ENCODE measurements at regions not wholly inside any gene's neighbourhood (a gene's known extent, or its start where the extent isn't known, plus 50 kb on each side); places are given as distances from the start of the nearest gene placed in this dataset.
"Not testable (repeated sequence)": the region's sequence is repeated elsewhere in the genome, so short reads cannot be mapped to it uniquely, and the experiment has no call there.

- TF ChIP-seq CTCF, EP300 (IDR thresholded peaks at IDR 0.05): not testable (repeated sequence)
Measured at GRCh38 chr12:13526185-13526921, 329.8 kb downstream of the EMP1 start.
